SK-N-SH treated with all-trans-retinoic acid at 6 μM for 48 hours (cell line): ENCODE measurements at regions not wholly inside any gene's neighbourhood (a gene's known extent, or its start where the extent isn't known, plus 50 kb on each side); places are given as distances from the start of the nearest gene placed in this dataset.

Experiments
- PATZ1 ChIP-seq: fragments of 250-450 bp; sonication (Bioruptor Pico); IDR thresholded peaks from 2 replicates; pipeline ENCODE4 v1.8.0; 2020; ENCODE audit warnings: mild to moderate bottlenecking, moderate library complexity, borderline replicate concordance
- RARB ChIP-seq: fragments of 250-450 bp; sonication (Bioruptor Pico); IDR thresholded peaks from 2 replicates; pipeline ENCODE4 v1.8.0; 2021; ENCODE audit warnings: mild to moderate bottlenecking, moderate library complexity
- TSHZ2 ChIP-seq: fragments of 250-450 bp; sonication (Bioruptor Pico); IDR thresholded peaks from 2 replicates; pipeline ENCODE4 v1.5.0; 2020; ENCODE audit warnings: mild to moderate bottlenecking, moderate library complexity
- ZFP30 ChIP-seq: fragments of 450-650 bp; formaldehyde crosslinking; IDR thresholded peaks from 2 replicates; pipeline ENCODE4 v1.5.0; 2022; ENCODE audit warnings: mild to moderate bottlenecking, moderate library complexity

- TF ChIP-seq PATZ1 (CRISPR knock-in tag), result no peak
- TF ChIP-seq ZFP30, result no peak
- TF ChIP-seq RARB (CRISPR knock-in tag), result no peak
- peak; percentile 54; the same call in 1 of the 2 replicates for TF ChIP-seq TSHZ2 (CRISPR knock-in tag)
These were observed 440.5 kb upstream of the ZNF608 start for GRCh38 chr5:125186911-125187375.
